Chondrocyte (in vitro differentiated cells): ENCODE measurements at regions not wholly inside any gene's neighbourhood (a gene's known extent, or its start where the extent isn't known, plus 50 kb on each side); places are given as distances from the start of the nearest gene placed in this dataset.

ENCODE experiments used
- DNase-seq: peaks from one replicate; pipeline ENCODE4 v3.0.0; 2021; ENCODE audit warnings: mixed read lengths, low spot score
- H3K27ac Mint-ChIP-seq: one replicate; pipeline ENCODE4 v1.8.0; 2021; ENCODE audit warnings: mild to moderate bottlenecking, moderate library complexity, mixed read lengths; ENCODE audit not compliant: unreplicated experiment
- H3K27me3 Mint-ChIP-seq: 2 replicates; pipeline ENCODE4 v1.8.0; 2021; ENCODE audit warnings: low read depth, mixed read lengths
- H3K36me3 Mint-ChIP-seq: 2 replicates; pipeline ENCODE4 v1.8.0; 2021; ENCODE audit warnings: low read depth, mixed read lengths
- H3K4me1 Mint-ChIP-seq: 2 replicates; pipeline ENCODE4 v1.8.0; 2021; ENCODE audit warnings: low read depth, mild to moderate bottlenecking, mixed read lengths
- H3K4me3 Mint-ChIP-seq: one replicate; pipeline ENCODE4 v1.8.0; 2021; ENCODE audit warnings: mild to moderate bottlenecking, moderate library complexity, mixed read lengths; ENCODE audit not compliant: unreplicated experiment
- H3K9me3 Mint-ChIP-seq: 2 replicates; pipeline ENCODE4 v1.8.0; 2021; ENCODE audit warnings: low read depth, mixed read lengths
- CTCF ChIP-seq: fragments of 200-600 bp; sonication (generic); IDR thresholded peaks from 2 replicates; pipeline ENCODE4 v1.5.0; 2021; ENCODE audit warnings: antibody characterized with exemption, mild to moderate bottlenecking, moderate library complexity

- H3K4me3 Mint-ChIP-seq: no peak overlapping the region
- H3K27ac Mint-ChIP-seq: no peak overlapping the region
- no peak for TF ChIP-seq CTCF
These were observed 210.6 kb downstream of the HAPSTR1 start for GRCh38 chr16:9302072-9302471.

GRCh38 chr16:9306753-9307152, 215.3 kb downstream of the HAPSTR1 start:
- Mint-ChIP-seq H3K27ac (no peak overlapping the region), H3K4me1 (no peaks in the 10 kb centered on the region), H3K4me3 (no peak overlapping the region), H3K27me3 (no peaks in the 10 kb centered on the region), H3K9me3 (no peaks in the 10 kb centered on the region), H3K36me3 (no peaks in the 10 kb centered on the region)
- DNase-seq: no peak
- no peak for TF ChIP-seq CTCF

More at GRCh38 chr16:9302072-9302471, 210.6 kb downstream of the HAPSTR1 start:
- Mint-ChIP-seq H3K27me3 (no peaks in the 10 kb centered on the region), H3K9me3 (peaks cover 7% of the 10 kb centered on the region), H3K36me3 (no peaks in the 10 kb centered on the region), H3K4me1 (no peaks in the 10 kb centered on the region)
- DNase-seq: no peak

- no peaks in the 10 kb centered on the region for H3K36me3 Mint-ChIP-seq
These were observed 216.0 kb downstream of the HAPSTR1 start for GRCh38 chr16:9307446-9307845.

GRCh38 chr16:9308356-9308801, 216.9 kb downstream of the HAPSTR1 start:
- H3K9me3 Mint-ChIP-seq: no peaks in the 10 kb centered on the region
- no peaks in the 10 kb centered on the region for H3K36me3 Mint-ChIP-seq
- no peak for DNase-seq
- H3K27me3 Mint-ChIP-seq: no peaks in the 10 kb centered on the region
- H3K4me3 Mint-ChIP-seq: no peak overlapping the region
- no peak for TF ChIP-seq CTCF
- H3K4me1 Mint-ChIP-seq: no peaks in the 10 kb centered on the region
- H3K27ac Mint-ChIP-seq: no peak overlapping the region

More at GRCh38 chr16:9307446-9307845, 216.0 kb downstream of the HAPSTR1 start:
- Mint-ChIP-seq H3K27me3 (no peaks in the 10 kb centered on the region), H3K27ac (no peak overlapping the region), H3K9me3 (no peaks in the 10 kb centered on the region), H3K4me1 (no peaks in the 10 kb centered on the region), H3K4me3 (no peak overlapping the region)
- no peak for DNase-seq
- TF ChIP-seq CTCF: no peak

- Mint-ChIP-seq H3K27ac (no peak overlapping the region), H3K36me3 (no peaks in the 10 kb centered on the region), H3K4me3 (no peak overlapping the region), H3K9me3 (no peaks in the 10 kb centered on the region), H3K27me3 (no peaks in the 10 kb centered on the region), H3K4me1 (no peaks in the 10 kb centered on the region)
- no peak for TF ChIP-seq CTCF
- DNase-seq: no peak
These were observed 217.4 kb downstream of the HAPSTR1 start for GRCh38 chr16:9308850-9309249.
